HG02763 (cell line): ENCODE measurements at regions not wholly inside any gene's neighbourhood (a gene's known extent, or its start where the extent isn't known, plus 50 kb on each side); places are given as distances from the start of the nearest gene placed in this dataset.
A peak's percentile ranks its signal among the peaks of the same experiment; 100 is the strongest.
"Not testable (repeated sequence)": the region's sequence is repeated elsewhere in the genome, so short reads cannot be mapped to it uniquely, and the experiment has no call there.

ENCODE experiments used
- ATAC-seq: cut with Tn5 transposase; IDR thresholded peaks from one replicate; pipeline ENCODE4 v1.9.1; 2021; ENCODE audit warnings: mild to moderate bottlenecking, moderate library complexity; ENCODE audit not compliant: unreplicated experiment

DNA sequence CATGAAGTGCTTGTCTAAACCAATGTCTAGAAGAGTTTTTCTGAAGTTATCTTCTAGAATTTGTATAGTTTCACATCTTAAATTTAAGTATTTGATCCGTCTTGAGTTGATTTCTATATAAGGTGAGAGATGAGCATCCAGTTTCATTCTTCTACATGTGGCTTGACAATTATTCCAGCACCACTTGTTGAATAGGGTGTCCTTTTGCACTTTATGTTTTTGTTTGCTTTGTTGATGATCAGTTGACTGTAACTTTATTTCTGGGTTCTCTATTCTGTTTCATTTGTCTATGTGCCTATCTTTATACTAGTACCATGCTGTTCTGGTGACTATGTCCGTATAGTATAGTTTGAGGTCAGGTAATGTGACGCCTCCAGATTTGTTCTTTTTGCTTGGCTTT lies 426.6 kb upstream of the CHRM2 start:
- ATAC-seq: no peak

DNA sequence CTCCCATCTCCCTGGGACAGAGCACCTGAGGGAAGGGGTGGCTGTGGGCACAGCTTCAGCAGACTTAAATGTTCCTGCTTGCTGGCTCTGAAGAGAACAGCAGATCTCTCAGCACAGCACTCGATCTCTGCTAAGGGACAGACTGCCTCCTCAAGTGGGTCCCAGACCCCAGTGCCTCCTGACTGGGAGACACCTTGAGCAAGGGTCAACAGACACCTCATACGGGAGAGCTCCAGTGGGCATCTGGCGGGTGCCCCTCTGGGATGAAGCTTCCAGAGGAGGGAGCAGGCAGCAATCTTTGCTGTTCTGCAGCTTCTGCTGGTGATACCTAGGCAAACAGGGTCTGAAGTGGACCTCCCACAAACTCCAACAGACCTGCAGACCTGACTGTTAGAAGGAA lies 436.7 kb upstream of the CHRM2 start:
- ATAC-seq: not testable (repeated sequence)

DNA sequence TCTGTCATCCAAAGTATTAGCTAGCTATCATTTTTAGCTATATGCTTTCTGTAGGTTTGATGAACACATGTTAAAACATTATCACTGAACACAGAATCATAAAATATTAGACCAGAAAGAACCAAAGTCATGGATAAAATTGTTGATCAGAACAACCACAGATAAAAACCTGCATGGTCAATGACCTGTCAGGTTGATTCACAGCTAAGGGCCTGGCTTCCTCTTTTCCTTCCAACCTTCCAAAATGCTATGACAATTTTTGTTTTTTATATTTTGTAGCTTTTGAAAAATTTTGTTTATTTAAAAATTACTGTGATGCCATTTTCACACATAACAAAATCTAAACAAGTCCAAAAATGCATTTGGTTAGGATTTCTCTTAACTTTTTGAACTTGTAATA lies 444.4 kb upstream of the CHRM2 start:
- ATAC-seq: no peak

DNA sequence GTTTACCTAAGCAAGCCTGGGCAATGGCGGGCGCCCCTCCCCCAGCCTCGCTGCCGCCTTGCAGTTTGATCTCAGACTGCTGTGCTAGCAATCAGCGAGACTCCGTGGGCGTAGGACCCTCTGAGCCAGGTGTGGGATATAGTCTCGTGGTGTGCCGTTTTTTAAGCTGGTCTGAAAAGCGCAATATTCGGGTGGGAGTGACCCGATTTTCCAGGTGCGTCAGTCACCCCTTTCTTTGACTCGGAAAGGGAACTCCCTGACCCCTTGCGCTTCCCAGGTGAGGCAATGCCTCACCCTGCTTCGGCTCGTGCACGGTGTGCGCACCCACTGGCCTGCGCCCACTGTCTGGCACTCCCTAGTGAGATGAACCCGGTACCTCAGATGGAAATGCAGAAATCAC lies 442.6 kb upstream of the MTPN start:
- not testable (repeated sequence) for ATAC-seq

DNA sequence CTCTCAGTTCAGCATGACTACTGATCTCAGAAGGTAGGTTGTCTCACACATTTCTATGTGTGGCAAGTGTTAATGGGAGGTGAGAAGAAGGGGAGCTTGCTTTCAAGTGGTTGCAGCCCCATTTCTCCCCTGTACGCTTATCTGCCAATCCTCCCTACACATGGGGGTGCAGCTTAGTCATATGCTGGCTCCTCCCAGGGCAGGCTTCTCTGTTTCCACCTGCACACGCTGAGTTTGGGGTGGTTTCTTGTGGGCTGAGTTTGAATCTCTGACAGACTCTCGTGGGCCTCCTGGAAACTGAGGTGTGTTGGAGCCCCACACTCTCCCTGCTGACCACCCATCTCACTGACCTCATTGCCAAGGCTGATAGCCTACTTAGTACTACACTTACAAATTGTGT lies 435.8 kb upstream of the MTPN start:
- no peak for ATAC-seq

DNA sequence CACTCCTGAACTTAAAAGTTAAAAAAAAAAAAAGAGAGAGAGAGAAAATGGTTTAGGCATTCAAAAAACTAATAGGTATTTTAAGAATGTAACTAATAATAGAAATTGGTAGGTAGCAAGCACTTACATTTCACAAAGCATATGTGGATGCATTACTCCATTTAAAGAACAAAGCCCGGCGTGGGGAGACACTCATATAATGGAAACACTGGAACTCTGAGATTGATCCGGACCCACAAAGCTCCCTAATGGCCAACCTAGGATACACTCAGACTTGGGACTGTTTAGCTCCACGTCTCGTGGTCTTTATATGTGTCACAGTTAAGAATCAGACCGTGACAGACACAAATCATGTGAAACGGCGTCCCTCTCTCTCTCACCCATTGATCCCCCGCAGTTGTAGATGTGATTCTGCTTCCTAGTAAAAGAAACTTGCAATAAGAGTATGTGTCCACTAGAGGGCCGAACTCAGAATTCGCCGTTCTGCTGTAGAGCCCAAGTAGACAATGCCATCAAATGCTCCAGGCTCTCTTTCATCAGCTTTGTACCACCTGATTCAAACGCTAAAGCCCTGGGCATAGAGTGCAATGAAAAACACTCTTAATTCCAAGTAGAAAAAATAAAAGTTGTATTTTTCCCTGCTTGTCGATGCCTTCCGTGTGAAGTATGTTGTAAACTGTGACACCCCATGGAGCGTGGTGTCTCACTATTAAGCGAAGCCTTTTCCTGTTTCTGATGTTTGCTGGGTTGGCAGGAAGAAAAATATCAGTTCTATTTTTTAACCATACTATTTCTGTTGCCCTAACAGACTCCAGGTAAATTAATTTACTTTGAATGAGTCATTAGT lies 429.0 kb upstream of the MTPN start:
- ATAC-seq: peak; percentile 94

DNA sequence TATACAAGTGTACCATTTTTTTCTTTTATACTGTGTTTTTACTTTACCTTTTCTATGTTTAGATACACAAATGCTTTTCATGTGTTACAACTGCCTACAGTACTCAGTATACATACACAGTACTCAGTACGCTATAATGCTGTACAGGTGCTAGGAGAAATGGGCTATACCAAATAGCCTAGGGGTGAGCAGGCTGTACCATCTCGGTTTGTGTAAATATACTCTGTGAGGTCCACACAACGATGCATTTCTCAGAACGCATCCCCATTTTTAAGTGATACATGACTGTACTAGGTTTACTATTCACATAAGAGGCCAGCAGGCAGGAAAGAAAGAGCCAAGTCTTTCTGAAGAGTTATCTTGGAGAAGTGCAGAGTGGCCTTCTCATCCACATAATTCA lies 426.4 kb upstream of the MTPN start:
- no peak for ATAC-seq

DNA sequence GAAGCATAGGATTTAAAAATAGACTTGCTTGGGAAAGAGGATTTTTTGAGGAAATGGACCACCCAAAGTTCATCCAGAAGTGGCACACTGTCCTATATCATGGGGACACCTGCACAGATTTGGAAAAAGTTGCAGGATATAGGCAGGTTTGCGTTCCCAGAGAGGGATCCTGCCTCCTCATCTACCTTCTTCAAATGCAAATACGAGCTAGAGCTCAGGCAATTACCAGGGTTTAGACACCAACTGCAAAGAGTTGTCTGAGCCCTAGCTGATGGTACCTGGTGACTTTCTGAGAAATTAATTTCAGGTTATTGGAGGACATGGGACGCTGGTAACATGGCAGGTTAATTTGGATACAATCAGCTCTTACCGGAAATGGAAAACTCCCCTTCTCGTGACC lies 423.7 kb upstream of the MTPN start:
- ATAC-seq: no peak

DNA sequence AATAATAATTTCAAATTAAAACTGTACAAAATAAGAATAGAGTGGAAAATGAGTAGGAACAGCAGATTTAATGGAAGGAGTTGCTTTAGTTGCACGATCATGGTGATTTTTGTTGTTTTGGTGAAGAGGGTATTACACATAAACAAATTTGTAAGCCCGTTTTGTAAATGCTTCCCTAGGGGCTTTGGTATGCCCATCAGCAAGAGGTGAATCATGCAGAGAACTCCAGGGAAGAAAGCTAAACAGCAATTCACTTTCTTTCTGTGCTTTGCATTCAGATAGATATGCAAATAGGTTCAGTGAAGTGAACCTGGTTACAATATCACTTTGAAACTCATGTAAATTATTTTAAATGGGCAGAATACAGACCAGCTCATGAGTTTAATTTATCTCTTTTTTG lies 422.2 kb upstream of the MTPN start:
- ATAC-seq: no peak

DNA sequence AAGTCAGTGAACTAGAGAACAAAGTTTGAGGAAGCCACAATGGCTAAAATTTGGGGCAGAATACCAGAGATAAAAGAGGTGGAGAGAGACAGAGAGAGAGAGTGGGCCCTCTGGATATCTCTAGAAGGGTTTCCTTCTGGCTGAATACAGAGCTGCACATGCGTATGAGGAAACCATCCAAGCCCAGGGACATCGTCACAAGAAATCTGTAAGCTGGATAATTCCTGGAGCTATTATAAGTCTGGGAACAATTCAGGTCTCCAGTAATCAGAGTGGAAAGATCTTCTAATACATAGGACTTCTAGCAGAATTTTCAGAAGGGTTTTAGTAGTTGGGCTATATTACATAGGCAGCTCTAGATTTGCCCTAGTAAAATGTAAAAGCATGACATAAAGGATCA lies 415.7 kb upstream of the MTPN start:
- ATAC-seq: no peak

DNA sequence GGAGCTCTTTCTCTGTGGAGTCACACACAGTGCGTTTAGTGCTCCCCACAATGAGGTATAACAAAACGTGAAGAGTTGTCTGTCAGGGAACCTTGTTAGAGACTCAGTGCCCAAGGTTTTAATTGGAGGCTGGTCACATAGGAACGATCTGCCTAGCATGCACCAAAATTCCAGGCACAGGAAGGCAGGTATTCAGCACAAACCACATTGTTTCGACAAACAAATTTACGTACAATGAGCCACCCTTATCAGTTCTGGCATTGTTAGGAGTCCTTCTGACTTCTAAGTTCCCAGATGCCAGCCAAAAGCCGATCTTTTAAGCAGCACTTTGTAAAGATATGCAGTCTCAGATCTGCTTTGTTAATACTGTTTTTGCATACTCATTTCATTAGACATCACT lies 414.2 kb upstream of the MTPN start:
- no peak for ATAC-seq

DNA sequence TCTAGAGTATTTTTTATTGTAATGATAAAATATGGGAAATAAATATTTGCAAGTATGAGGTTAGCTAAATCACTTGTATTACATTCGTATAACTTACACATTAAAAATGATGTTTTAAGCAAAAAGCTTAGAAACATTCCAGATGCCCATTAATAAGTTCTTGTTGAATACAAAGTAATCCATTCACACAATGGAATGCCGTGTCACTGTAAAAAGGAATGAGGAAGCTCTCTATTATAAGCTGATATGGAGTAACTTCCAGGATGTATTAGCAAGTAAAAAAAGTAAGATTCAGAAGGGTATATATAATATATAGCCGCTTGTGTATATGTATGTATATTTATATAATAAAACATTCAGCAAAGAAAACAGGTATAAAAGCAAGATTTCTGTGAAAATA lies 412.8 kb upstream of the MTPN start:
- no peak for ATAC-seq

DNA sequence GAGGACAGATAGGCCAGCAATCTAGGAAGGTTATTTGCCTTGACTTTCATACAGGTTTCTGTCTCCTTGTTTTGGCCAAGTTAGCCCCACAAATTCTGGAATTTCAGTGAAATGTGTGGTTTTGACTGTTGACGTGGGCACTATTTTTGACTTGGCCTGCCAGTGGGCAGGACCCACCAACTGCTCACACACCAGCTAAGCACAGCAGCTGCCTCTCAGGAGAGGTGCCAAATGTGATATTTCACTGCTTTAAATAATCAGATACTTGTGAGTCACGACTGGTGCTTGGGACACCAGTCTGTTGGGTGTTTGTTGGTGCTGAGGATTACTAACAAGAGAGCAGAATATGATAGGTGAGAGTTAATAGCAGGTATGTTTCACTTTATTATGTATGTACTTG lies 409.7 kb upstream of the MTPN start:
- no peak for ATAC-seq

DNA sequence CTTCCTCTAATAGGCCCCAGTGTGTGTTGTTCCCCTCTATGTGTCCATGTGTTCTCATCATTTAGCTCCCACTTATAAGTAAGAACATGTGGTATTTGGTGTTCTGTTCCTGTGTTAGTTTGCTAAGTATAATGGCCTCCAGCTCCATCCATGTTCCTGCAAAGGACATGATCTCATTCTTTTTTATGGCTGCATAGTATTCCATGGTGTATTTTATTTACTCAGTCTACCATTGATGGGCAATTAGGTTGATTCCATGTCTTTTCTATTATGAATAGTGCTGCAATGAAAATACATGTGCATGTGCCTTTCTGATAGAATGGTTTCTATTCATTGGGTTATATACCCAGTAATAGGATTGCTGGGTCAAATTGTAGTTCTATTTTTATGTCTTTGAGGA lies 394.2 kb upstream of the MTPN start:
- ATAC-seq: not testable (repeated sequence)

DNA sequence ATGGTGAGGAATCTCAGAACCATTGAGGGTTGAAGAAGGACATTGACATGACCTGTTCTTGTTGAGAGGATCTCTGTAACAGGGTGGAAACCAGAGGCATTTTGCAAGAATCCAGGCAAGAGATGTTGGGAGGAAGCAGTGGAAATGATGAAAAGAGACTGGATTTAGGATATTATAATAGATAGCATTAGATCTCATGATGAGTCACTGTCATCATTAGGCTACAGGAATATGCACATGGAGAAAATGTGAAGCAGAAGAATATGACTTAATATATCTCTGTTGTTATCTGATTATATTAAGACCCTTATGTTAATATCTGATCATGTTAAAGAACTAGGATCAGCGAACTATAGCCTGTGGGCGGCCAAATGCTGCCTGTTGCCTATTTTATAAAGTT lies 393.0 kb upstream of the MTPN start:
- ATAC-seq: no peak

DNA sequence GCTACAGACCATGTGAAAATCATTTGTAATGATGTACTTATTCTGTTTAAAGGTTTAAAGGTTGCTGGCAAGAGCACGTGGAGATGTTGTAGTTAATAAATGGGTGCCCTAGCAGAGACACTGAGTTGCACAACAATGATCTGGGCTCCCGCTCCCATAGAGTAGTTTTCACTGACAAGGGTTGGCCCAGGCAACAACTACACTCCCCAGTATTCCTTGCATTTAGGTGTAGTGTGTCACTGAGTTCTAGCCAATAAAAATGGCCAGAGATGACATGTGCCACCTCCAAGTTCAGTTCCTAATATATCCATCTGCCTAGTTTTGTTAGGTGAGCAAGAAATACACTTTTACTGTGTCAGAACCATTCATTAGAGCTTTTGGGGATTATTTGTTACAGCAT lies 392.1 kb upstream of the MTPN start:
- no peak for ATAC-seq

DNA sequence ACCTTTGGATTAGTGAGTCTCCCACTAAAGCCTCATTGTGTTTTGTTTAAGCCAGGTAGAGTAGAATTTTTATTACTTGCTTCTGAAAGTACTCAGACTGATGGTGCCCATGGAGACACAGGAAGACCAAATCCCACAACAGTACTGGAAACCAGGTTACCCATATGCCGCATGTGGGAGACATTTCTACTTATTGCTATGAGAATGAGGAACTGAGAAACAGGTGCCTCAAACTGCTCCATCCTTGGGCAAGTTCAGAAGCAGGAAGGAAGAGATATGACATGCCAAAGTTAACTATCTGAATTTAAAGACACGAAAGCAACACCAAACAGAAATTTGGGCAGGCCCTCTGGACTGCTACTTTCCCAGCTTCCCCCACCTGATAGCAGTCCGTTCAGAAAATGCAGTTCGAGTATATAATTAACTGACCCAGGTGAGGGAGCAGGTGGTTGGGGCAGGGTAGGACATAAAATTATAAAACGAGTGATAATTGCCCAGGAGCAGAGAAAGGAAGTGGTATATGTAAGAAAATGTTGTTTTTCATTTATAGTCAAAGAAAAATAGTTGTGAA lies 382.3 kb upstream of the MTPN start:
- ATAC-seq: peak; percentile 96

DNA sequence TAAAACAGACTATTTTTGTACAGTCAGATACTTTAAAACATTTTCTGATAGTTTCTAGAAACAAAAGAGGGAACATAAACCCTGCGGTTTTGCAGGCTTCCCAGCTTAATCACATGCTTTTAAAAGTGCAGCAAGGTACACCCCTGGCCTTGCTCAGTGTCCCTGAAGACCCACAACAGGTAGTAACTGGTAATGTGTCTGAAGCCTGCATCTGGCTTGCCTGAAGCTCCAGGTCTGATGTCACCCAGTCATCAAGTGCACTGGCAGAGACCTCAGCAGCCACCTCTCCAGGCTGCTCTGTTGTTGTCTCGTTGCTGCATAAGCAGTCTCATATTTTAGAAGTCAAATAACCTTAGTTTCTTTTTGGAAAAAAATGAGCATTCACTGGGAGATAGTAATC lies 376.1 kb upstream of the MTPN start:
- peak; percentile 74 for ATAC-seq

DNA sequence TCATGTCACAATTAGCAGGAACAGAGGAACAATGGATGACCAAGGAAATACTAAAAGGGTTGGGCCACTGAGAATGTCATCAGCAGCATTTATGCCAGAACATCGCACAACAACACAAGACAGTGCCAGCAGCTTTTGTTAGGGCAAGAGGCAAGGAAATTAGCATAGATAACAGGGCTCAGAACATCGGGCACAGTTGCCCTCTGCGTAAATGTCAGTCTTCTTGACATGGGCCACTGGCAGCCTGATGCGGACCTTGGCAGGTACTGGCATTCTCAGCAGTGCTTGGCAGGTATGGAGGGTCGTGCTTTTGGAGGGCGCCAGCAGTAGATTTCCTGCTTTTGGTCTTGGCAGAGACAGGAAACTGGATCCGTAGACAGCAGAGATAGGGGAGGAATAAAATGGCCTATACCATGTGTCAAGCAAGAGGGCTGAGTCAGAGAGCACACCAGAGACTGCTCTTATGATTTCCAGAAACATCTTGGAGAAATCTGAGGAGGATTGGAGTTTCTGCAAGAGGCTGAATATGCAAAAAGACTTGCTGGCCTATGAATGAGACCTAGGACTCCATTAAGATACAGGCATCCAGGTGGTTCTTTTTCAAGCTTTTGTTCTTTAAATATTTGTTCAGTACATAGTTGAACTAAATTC lies 371.5 kb upstream of the MTPN start:
- ATAC-seq: no peak

DNA sequence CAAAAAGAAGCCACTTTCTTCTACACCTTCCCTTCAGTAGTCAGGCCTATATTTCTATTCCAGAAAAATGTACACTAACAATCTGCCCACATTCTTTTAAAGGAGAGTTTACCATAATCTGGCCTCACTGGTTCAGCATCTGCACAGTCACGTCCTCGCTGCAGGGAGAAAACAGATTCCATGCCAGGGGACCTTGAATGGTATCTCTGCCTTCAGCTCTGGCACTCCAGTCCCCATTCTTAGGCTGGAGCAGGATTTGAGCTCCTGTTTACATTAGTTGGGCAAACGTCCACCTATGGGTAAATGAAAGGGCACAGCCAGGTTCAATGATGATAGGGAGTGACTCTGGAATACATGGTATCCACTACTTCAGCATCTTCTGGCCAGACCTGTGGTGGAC lies 371.0 kb upstream of the MTPN start:
- no peak for ATAC-seq

DNA sequence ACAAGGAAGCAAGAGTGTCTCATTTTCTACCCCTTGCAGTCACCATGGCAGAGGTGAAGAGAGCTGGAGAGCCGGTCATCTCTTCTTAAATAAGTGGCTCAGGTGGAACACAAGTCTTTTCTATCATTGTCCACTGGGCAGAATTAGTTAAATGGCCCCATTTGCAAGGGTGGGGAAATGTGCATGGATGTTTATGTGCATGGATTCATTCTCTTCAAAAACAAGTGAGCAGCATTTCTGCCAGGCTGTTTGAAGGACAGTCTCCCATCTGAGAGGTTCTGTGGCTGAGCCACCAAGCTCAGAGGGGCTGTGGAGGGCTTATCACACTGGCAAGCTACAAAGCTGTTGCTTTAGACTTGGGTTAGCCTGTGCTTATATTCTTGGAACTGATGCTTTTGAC lies 370.3 kb upstream of the MTPN start:
- no peak for ATAC-seq

DNA sequence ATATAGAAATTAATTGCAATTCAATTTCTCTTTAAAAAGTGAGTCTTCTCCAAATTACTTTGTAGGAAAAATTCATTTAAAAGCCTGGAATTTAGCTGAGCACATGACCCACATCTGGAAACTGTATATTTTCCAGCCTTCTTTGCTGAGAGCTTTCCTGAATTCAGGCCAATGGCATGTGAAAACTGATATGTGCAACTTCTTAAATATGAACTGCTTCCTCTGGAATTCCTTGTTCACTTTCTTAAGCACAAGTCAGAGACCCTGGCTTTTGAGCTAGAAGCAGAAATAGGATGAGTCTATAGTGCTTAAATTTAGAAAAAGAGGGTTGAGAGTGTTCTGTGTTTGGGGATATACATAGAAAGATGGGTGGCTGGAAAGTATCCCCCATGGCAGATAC lies 365.1 kb upstream of the MTPN start:
- ATAC-seq: no peak
